ENCODE measurements at regions not wholly inside any gene's neighbourhood (a gene's known extent, or its start where the extent isn't known, plus 50 kb on each side); places are given as distances from the start of the nearest gene placed in this dataset.

DNA sequence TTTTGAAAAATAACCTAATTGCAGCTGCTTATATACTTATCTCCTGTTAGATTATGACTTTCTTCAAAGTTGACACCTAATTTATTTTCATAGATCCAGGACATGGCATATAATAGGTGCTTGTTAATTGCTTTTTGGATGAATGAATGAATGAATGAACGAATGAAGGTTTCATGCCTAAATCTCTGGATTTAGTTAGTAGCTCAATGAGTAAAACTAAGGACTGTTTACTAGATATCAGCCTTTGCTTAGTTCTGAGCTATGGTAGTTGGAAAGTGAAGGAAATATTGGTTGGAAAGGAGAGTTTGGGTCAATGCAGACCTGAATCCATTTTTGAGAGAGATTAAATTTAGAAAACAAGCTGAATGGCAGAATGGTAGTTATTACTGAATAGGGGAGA, 160.4 kb upstream of the SGO1 start:
- CTCF ChIA-PET: interaction anchor here (0.7 kb wide), 1 partner anchor 357 kb away, joined by 4 read pairs; no protein-coding TSS in a partner anchor
- H3K9me3 Mint-ChIP-seq (ENCODE audit: unreplicated experiment): no peaks in the 10 kb centered on the region
- no TSS peak for BruUV-seq (replicated peaks)
- no peaks in the 10 kb centered on the region for H3K27me3 Mint-ChIP-seq (ENCODE audit: insufficient read depth, unreplicated experiment)
- H3K4me1 Mint-ChIP-seq (ENCODE audit: insufficient read depth, unreplicated experiment): no peaks in the 10 kb centered on the region
- POLR2A ChIA-PET: no interaction called here
- no peak for DNase-seq (ENCODE audit: unreplicated experiment)
- no peak for TF ChIP-seq CTCF (IDR thresholded peaks at IDR 0.05; ENCODE audit: unreplicated experiment)
- H3K27ac Mint-ChIP-seq (ENCODE audit: low read depth, unreplicated experiment): no peak overlapping the region
- intact Hi-C loops (cut with micrococcal nuclease): loop anchor here (10.0 kb wide), 1 partner anchor 1408 kb away; the partner anchor contains the start of gene ZNF385D
- H3K36me3 Mint-ChIP-seq (ENCODE audit: insufficient read depth, unreplicated experiment): no peaks in the 10 kb centered on the region
- no peak overlapping the region for H3K4me3 Mint-ChIP-seq (ENCODE audit: unreplicated experiment)

DNA sequence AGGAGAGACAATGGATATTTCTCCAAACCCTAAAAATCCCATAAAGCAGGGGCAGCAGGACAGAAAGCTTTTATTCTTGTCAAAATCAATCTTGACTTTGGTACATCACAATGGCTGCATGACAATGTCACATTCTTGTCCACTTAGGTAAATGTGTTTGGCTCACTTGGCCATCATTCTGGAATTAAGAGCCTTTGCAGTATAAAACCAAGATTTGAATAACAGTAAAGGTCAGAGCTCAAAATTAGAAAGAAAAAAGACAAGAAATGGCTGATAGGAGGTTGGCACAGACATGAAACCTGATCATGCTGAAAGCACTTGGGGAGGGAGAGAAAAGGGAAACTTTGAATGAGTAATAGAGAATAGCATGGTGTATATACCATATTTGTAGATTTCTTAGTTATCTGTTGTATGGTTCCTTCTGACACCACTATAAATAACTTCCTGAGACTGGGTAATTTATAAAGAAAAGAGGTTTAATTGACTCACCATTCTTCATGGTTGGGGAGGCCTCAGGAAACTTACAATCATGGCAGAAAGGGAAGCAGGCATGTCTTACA, 158.5 kb upstream of the SGO1 start:
- POLR2A ChIA-PET: no interaction called here
- Mint-ChIP-seq H3K36me3 (ENCODE audit: insufficient read depth, unreplicated experiment) (no peaks in the 10 kb centered on the region), H3K9me3 (ENCODE audit: unreplicated experiment) (no peaks in the 10 kb centered on the region), H3K4me1 (ENCODE audit: insufficient read depth, unreplicated experiment) (no peaks in the 10 kb centered on the region), H3K27me3 (ENCODE audit: insufficient read depth, unreplicated experiment) (no peaks in the 10 kb centered on the region), H3K4me3 (ENCODE audit: unreplicated experiment) (no peak overlapping the region), H3K27ac (ENCODE audit: low read depth, unreplicated experiment) (no peak overlapping the region)
- TF ChIP-seq CTCF (IDR thresholded peaks at IDR 0.05; ENCODE audit: unreplicated experiment): no peak
- BruUV-seq (replicated peaks): no TSS peak
- intact Hi-C loops (cut with micrococcal nuclease): loop anchor here (5.0 to 10.0 kb wide), 3 partner anchors 1208 to 1773 kb away; partner anchors contain the start of gene ZNF385D
- CTCF ChIA-PET: interaction anchor here (0.6 to 1.2 kb wide), 4 partner anchors 363 to 1521 kb away, joined by 3 to 4 read pairs (median 3); no protein-coding TSS in a partner anchor
- no peak for DNase-seq (ENCODE audit: unreplicated experiment)

- BruUV-seq (replicated peaks): no TSS peak
- H3K27ac Mint-ChIP-seq (ENCODE audit: low read depth, unreplicated experiment): no peak overlapping the region
- no peaks in the 10 kb centered on the region for H3K36me3 Mint-ChIP-seq (ENCODE audit: insufficient read depth, unreplicated experiment)
- H3K4me3 Mint-ChIP-seq (ENCODE audit: unreplicated experiment): no peak overlapping the region
- TF ChIP-seq CTCF (IDR thresholded peaks at IDR 0.05; ENCODE audit: unreplicated experiment): no peak
- no peaks in the 10 kb centered on the region for H3K4me1 Mint-ChIP-seq (ENCODE audit: insufficient read depth, unreplicated experiment)
- H3K9me3 Mint-ChIP-seq (ENCODE audit: unreplicated experiment): no peaks in the 10 kb centered on the region
- ChIA-PET POLR2A (no interaction called here), CTCF (interaction anchor here (0.6 to 1.2 kb wide), 3 partner anchors 362 to 1522 kb away, joined by 3 to 4 read pairs (median 3); no protein-coding TSS in a partner anchor)
- intact Hi-C loops (cut with micrococcal nuclease): loop anchor here (5.0 to 10.0 kb wide), 3 partner anchors 1209 to 1774 kb away; partner anchors contain the start of gene ZNF385D
- no peaks in the 10 kb centered on the region for H3K27me3 Mint-ChIP-seq (ENCODE audit: insufficient read depth, unreplicated experiment)
- no peak for DNase-seq (ENCODE audit: unreplicated experiment)
These were observed 157.8 kb upstream of the SGO1 start for GRCh38 chr3:20343790-20344189.

- Mint-ChIP-seq H3K36me3 (ENCODE audit: insufficient read depth, unreplicated experiment) (no peaks in the 10 kb centered on the region), H3K4me1 (ENCODE audit: insufficient read depth, unreplicated experiment) (no peaks in the 10 kb centered on the region), H3K9me3 (ENCODE audit: unreplicated experiment) (no peaks in the 10 kb centered on the region), H3K27me3 (ENCODE audit: insufficient read depth, unreplicated experiment) (no peaks in the 10 kb centered on the region), H3K4me3 (ENCODE audit: unreplicated experiment) (no peak overlapping the region), H3K27ac (ENCODE audit: low read depth, unreplicated experiment) (no peak overlapping the region)
- ChIA-PET POLR2A (no interaction called here), CTCF (interaction anchor here (0.5 to 2.6 kb wide), 13 partner anchors 12 to 1555 kb away, joined by 3 to 14 read pairs (median 3); no protein-coding TSS in a partner anchor)
- intact Hi-C loops (cut with micrococcal nuclease): loop anchor here (1.0 to 10.0 kb wide), 7 partner anchors 170 to 1777 kb away; partner anchors contain the start of gene ZNF385D
- DNase-seq (ENCODE audit: unreplicated experiment): peak; percentile 81
- no TSS peak for BruUV-seq (replicated peaks)
- peak; percentile 91 for TF ChIP-seq CTCF (IDR thresholded peaks at IDR 0.05; ENCODE audit: unreplicated experiment)
These were observed 154.4 kb upstream of the SGO1 start for GRCh38 chr3:20340324-20340928.
